ENCODE measurements at regions not wholly inside any gene's neighbourhood (a gene's known extent, or its start where the extent isn't known, plus 50 kb on each side); places are given as distances from the start of the nearest gene placed in this dataset.

GRCh38 chr11:134822897-134823296 is 410.9 kb upstream of the B3GAT1 start:
- DNase-seq (ENCODE audit: low spot score): no peak
- no peak for TF ChIP-seq CTCF (IDR thresholded peaks at IDR 0.05; ENCODE audit: extremely low read depth, insufficient read depth, missing control alignments)
- in situ Hi-C loops (cut with MboI; ENCODE audit: low pct_unique_long_range_greater_than_20kb, low sequenced_read_pairs, unreplicated experiment): no loop called here

GRCh38 chr11:134821422-134821821 is 409.4 kb upstream of the B3GAT1 start:
- no peak for TF ChIP-seq CTCF (IDR thresholded peaks at IDR 0.05; ENCODE audit: extremely low read depth, insufficient read depth, missing control alignments)
- DNase-seq (ENCODE audit: low spot score): no peak
- in situ Hi-C loops (cut with MboI; ENCODE audit: low pct_unique_long_range_greater_than_20kb, low sequenced_read_pairs, unreplicated experiment): no loop called here

GRCh38 chr11:134819041-134819440 is 407.0 kb upstream of the B3GAT1 start:
- in situ Hi-C loops (cut with MboI; ENCODE audit: low pct_unique_long_range_greater_than_20kb, low sequenced_read_pairs, unreplicated experiment): no loop called here
- TF ChIP-seq CTCF (IDR thresholded peaks at IDR 0.05; ENCODE audit: extremely low read depth, insufficient read depth, missing control alignments): no peak
- DNase-seq (ENCODE audit: low spot score): no peak

- TF ChIP-seq CTCF (IDR thresholded peaks at IDR 0.05; ENCODE audit: extremely low read depth, insufficient read depth, missing control alignments): no peak
- no peak for DNase-seq (ENCODE audit: low spot score)
- in situ Hi-C loops (cut with MboI; ENCODE audit: low pct_unique_long_range_greater_than_20kb, low sequenced_read_pairs, unreplicated experiment): no loop called here
Measured at GRCh38 chr11:134818516-134818915, 406.5 kb upstream of the B3GAT1 start.

- DNase-seq (ENCODE audit: low spot score): no peak
- in situ Hi-C loops (cut with MboI; ENCODE audit: low pct_unique_long_range_greater_than_20kb, low sequenced_read_pairs, unreplicated experiment): no loop called here
- TF ChIP-seq CTCF (IDR thresholded peaks at IDR 0.05; ENCODE audit: extremely low read depth, insufficient read depth, missing control alignments): no peak
Measured at GRCh38 chr11:134815404-134815803, 403.4 kb upstream of the B3GAT1 start.

GRCh38 chr11:134807997-134808396 is 396.0 kb upstream of the B3GAT1 start:
- no peak for TF ChIP-seq CTCF (IDR thresholded peaks at IDR 0.05; ENCODE audit: extremely low read depth, insufficient read depth, missing control alignments)
- no peak for DNase-seq (ENCODE audit: low spot score)

GRCh38 chr11:134802598-134802997 is 390.6 kb upstream of the B3GAT1 start:
- no peak for TF ChIP-seq CTCF (IDR thresholded peaks at IDR 0.05; ENCODE audit: extremely low read depth, insufficient read depth, missing control alignments)
- in situ Hi-C loops (cut with MboI; ENCODE audit: low pct_unique_long_range_greater_than_20kb, low sequenced_read_pairs, unreplicated experiment): no loop called here
- DNase-seq (ENCODE audit: low spot score): no peak

More at GRCh38 chr11:134807997-134808396, 396.0 kb upstream of the B3GAT1 start:
- in situ Hi-C loops (cut with MboI; ENCODE audit: low pct_unique_long_range_greater_than_20kb, low sequenced_read_pairs, unreplicated experiment): no loop called here
